ENCODE measurements at regions not wholly inside any gene's neighbourhood (a gene's known extent, or its start where the extent isn't known, plus 50 kb on each side); places are given as distances from the start of the nearest gene placed in this dataset.
"Not testable (repeated sequence)": the region's sequence is repeated elsewhere in the genome, so short reads cannot be mapped to it uniquely, and the experiment has no call there.

GRCh38 chr7:47089461-47089860 lies 492.4 kb downstream of the TNS3 start:
- DNase-seq (ENCODE audit: low read depth) = no peak

GRCh38 chr7:47089068-47089417 lies 492.9 kb downstream of the TNS3 start:
- no peak for DNase-seq (ENCODE audit: low read depth)

GRCh38 chr7:47088329-47089067 lies 493.4 kb downstream of the TNS3 start:
- DNase-seq (ENCODE audit: low read depth) = peak; percentile 80

- peak; percentile 41 for DNase-seq (ENCODE audit: low read depth)
Observed at GRCh38 chr7:47087866-47088265, 494.0 kb downstream of the TNS3 start.

GRCh38 chr7:47085491-47086275 lies 496.2 kb downstream of the TNS3 start:
- DNase-seq (ENCODE audit: low read depth) = peak; percentile 43

DNA sequence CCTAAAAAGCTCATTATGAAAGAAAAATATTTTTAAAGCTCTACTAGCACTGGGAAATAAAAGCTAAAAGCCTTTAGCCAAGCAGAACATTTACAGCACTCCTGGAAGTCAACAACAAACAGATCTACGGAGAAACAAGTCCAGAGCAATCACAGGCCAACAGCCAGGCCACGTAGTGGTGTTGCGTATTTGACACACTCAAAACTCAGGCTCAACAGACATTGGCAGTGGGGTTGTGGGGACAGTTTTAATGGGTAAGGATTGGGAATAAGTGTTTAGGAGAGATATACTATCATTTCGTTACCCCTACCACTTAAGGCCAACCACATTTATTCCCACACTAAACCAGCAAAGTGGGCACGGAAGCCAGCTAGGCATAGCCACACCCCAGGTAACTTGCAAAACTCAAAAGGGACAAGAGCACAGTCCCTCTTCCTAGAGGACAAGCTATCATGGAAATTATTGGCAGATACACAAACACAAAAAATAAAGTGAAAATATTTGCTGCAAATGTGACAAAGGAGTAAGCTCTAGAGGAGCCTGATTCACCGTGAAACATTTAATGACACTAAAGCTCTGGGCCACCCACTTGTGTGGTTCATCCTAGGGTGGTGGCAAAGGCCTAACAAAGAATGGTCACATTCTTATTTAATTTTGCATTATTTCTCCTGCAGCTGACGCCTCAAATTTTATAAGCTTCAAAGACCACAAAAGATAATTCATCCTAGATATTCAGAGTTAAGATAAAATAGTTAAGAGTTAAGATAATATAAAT lies 498.2 kb downstream of the TNS3 start:
- no peak for DNase-seq (ENCODE audit: low read depth)

DNA sequence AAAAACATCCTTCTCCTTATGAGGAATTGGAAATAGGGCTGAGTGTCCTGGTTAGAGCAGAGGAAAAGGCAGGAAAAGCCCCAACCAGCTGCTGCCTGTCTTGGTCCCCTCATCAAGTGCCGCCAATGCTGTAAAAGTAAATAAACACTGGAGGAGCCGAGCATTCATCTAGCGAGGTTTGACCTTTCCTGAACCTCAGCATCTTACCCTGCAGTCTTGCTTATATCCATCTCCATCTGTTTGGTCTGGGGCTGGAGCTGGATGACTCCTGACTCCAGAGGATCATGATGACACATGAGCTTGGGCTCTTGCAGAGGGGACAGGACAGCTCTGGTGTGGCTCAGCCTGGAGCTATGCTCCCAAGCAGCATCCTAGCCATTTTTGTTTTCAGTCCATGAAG lies 501.1 kb downstream of the TNS3 start:
- DNase-seq (ENCODE audit: low read depth) = peak; percentile 79

- DNase-seq (ENCODE audit: low read depth) = peak; percentile 49
Observed at GRCh38 chr7:47078241-47078640, 503.7 kb downstream of the TNS3 start.

GRCh38 chr7:47074702-47075153 lies 507.2 kb downstream of the TNS3 start:
- DNase-seq (ENCODE audit: low read depth) = no peak

GRCh38 chr7:47073284-47073683 lies 508.6 kb downstream of the TNS3 start:
- no peak for DNase-seq (ENCODE audit: low read depth)

DNA sequence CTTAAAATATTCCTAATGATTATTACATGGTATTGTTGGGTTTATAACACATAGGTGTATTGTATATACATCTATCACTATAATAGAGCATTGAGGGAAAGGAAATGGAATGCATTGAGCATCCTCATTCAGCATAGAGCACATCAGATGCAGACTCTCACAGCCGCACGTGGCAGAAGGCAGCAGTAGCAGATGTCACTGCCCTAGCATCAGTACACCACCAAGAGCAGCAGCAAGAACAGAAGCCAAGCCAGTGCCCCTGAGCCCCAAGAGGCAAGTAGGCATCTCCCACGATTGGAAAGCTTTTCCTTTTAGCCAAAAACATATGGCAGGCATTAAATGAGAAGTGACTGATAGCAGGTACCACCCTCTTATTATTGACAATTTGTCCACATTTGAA lies 510.0 kb downstream of the TNS3 start:
- no peak for DNase-seq (ENCODE audit: low read depth)

- no peak for DNase-seq (ENCODE audit: low read depth)
Observed at GRCh38 chr7:47069385-47070076, 512.4 kb downstream of the TNS3 start.

- DNase-seq (ENCODE audit: low read depth) = no peak
Observed at GRCh38 chr7:47066976-47067614, 514.8 kb downstream of the TNS3 start.

DNA sequence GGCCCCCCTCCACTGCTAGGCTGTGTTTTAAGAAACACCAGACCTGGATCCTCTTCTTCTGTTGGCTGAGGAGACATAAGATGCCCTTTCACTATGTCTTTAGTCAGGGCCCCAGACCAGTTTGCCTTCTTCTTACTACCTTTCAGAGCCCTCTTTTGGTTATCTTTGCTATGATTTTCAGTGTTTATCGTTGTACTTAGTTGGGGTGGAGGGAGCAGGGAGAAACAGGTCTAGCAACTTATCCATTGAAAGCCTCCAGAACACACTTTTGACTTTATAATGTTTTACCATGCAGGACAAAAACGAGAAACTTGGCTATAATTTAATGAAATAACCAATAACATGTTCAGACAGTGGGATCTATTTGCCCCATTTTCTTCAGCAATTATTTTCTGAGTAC lies 525.2 kb downstream of the TNS3 start:
- no peak for DNase-seq (ENCODE audit: low read depth)

DNA sequence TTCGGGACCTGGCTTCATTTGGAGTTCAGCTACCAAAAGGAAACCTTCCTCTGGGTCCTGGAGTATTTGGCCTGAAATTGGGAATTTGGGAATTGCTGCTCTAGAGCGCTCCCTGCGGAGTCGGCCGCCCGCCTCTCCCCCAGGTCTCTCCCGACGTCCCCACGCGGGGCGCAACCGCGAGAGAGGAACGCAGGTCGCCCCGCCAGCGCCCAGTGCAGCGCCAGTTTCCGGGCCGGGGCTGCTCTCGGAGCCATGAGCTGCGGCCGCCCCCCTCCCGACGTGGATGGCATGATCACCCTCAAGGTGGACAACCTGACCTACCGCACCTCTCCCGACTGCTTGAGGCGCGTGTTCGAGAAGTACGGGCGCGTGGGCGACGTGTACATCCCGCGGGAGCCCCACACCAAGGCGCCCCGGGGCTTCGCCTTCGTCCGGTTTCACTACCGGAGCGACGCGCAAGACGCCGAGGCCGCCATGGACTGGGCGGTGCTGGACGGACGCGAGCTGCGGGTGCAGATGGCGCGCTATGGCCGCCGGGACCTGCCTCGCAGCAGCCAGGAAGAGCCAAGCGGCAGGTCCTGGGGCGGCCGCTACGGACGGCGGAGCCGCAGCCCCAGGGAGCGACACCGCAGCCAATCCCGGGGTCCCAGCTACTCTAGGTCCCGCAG lies 529.2 kb downstream of the TNS3 start:
- not testable (repeated sequence) for DNase-seq (ENCODE audit: low read depth)

GRCh38 chr7:47049234-47049774 lies 532.6 kb downstream of the TNS3 start:
- DNase-seq (ENCODE audit: low read depth) = no peak

- no peak for DNase-seq (ENCODE audit: low read depth)
Observed at GRCh38 chr7:47047384-47047783, 534.5 kb downstream of the TNS3 start.

DNA sequence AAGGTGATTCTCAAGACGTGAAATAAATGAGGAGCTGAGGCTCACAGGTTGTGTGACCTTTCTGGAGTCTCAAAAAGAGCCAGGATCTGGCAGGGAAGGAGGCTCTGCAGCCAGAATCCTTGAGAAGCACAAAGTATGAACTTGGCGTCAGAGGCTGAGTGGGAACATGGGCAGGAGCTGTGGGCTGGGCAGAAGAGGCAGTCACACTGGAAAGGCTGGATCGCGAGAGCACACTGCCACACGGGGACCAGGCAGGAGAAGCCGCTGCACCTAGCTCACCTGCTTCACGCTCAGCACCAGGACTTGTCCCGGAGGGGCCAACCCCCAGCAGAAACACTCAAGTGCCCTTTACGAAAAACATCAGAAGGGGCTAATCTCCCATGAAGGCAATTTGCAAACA lies 535.0 kb downstream of the TNS3 start:
- no peak for DNase-seq (ENCODE audit: low read depth)

GRCh38 chr7:47045207-47046051 lies 536.5 kb downstream of the TNS3 start:
- DNase-seq (ENCODE audit: low read depth) = peak; percentile 74
